Astrocyte (in vitro differentiated cells and primary cell): ENCODE measurements at regions not wholly inside any gene's neighbourhood (a gene's known extent, or its start where the extent isn't known, plus 50 kb on each side); places are given as distances from the start of the nearest gene placed in this dataset.

ENCODE experiments used
- DNase-seq: peaks from one replicate; pipeline ENCODE4 v3.0.0-alpha.2; 2010; ENCODE audit warnings: low read depth
- FAIRE-seq: peaks from 2 replicates; lab custom pipeline; 2011; peaks lifted over from hg19 to GRCh38; lab: Jason Lieb, UNC
- H2AFZ ChIP-seq: 2 replicates; pipeline ENCODE4 v1.6.0; 2012; ENCODE audit warnings: low read depth, low read length, inconsistent platforms
- H3K27ac ChIP-seq: 2 replicates; pipeline ENCODE4 v1.5.1; 2011; ENCODE audit warnings: low read depth, low read length, inconsistent platforms
- H3K27me3 ChIP-seq: 2 replicates; pipeline ENCODE4 v1.6.0; 2011; ENCODE audit warnings: low read length, inconsistent platforms; ENCODE audit not compliant: insufficient read depth
- H3K36me3 ChIP-seq: 2 replicates; pipeline ENCODE4 v1.5.1; 2011; ENCODE audit warnings: low read length, inconsistent platforms; ENCODE audit not compliant: insufficient read depth
- H3K4me1 ChIP-seq: 2 replicates; pipeline ENCODE4 v1.5.1; 2011; ENCODE audit warnings: low read length, inconsistent platforms; ENCODE audit not compliant: insufficient read depth
- H3K4me2 ChIP-seq: 2 replicates; pipeline ENCODE4 v1.6.0; 2012; ENCODE audit warnings: low read length, inconsistent platforms
- H3K4me3 ChIP-seq: 2 replicates; pipeline ENCODE4 v1.5.1; 2011; ENCODE audit warnings: low read depth, mild to moderate bottlenecking, low read length, inconsistent platforms; ENCODE audit not compliant: insufficient read depth
- H3K79me2 ChIP-seq: 2 replicates; pipeline ENCODE4 v1.6.0; 2012; ENCODE audit warnings: mild to moderate bottlenecking, low read length, inconsistent platforms; ENCODE audit not compliant: insufficient read depth
- H3K9ac ChIP-seq: 2 replicates; pipeline ENCODE4 v1.6.0; 2012; ENCODE audit warnings: mild to moderate bottlenecking, low read length, inconsistent platforms
- H3K9me3 ChIP-seq: 2 replicates; pipeline ENCODE4 v1.5.1; 2012; ENCODE audit warnings: low read depth, mild to moderate bottlenecking, low read length, inconsistent platforms; ENCODE audit not compliant: insufficient read depth
- H4K20me1 ChIP-seq: 2 replicates; pipeline ENCODE4 v1.6.0; 2012; ENCODE audit warnings: low read length, inconsistent platforms; ENCODE audit not compliant: insufficient read depth
- H3K27ac Mint-ChIP-seq: one replicate; pipeline ENCODE4 v1.8.0; 2021; ENCODE audit warnings: mild to moderate bottlenecking, mixed read lengths; ENCODE audit not compliant: unreplicated experiment
- H3K27me3 Mint-ChIP-seq: one replicate; pipeline ENCODE4 v1.8.0; 2021; ENCODE audit warnings: low read depth, mixed read lengths; ENCODE audit not compliant: unreplicated experiment
- H3K36me3 Mint-ChIP-seq: one replicate; pipeline ENCODE4 v1.8.0; 2021; ENCODE audit warnings: low read depth, mixed read lengths; ENCODE audit not compliant: unreplicated experiment
- H3K4me1 Mint-ChIP-seq: one replicate; pipeline ENCODE4 v1.8.0; 2021; ENCODE audit warnings: low read depth, mixed read lengths; ENCODE audit not compliant: unreplicated experiment
- H3K4me3 Mint-ChIP-seq: one replicate; pipeline ENCODE4 v1.8.0; 2021; ENCODE audit warnings: mild to moderate bottlenecking, moderate library complexity, mixed read lengths; ENCODE audit not compliant: unreplicated experiment
- H3K9me3 Mint-ChIP-seq: one replicate; pipeline ENCODE4 v1.8.0; 2021; ENCODE audit warnings: mild to moderate bottlenecking, mixed read lengths; ENCODE audit not compliant: unreplicated experiment
- CTCF ChIP-seq: IDR thresholded peaks from 2 replicates; pipeline ENCODE4 v1.5.1; 2011; ENCODE audit warnings: low read depth, mild to moderate bottlenecking, inconsistent platforms, low read length, moderate library complexity; ENCODE audit not compliant: insufficient read depth
- EZH2 ChIP-seq: IDR thresholded peaks from 2 replicates; pipeline ENCODE4 v1.6.1; 2012; ENCODE audit warnings: mild to moderate bottlenecking, low read length, inconsistent platforms; ENCODE audit not compliant: insufficient read depth

- no peaks in the 10 kb centered on the region for H3K27me3 ChIP-seq
- H3K4me1 ChIP-seq, result no peaks in the 10 kb centered on the region
- no peak overlapping the region for H3K4me3 Mint-ChIP-seq
- FAIRE-seq (no peak), DNase-seq (no peak)
- no peak overlapping the region for H3K4me2 ChIP-seq
- no peaks in the 10 kb centered on the region for H3K4me1 Mint-ChIP-seq
- H3K36me3 ChIP-seq, result no peaks in the 10 kb centered on the region
- H2AFZ ChIP-seq, result no peak overlapping the region
- H3K9me3 ChIP-seq, result no peaks in the 10 kb centered on the region
- H4K20me1 ChIP-seq, result no peaks in the 10 kb centered on the region
- H3K36me3 Mint-ChIP-seq, result no peaks in the 10 kb centered on the region
- H3K27ac Mint-ChIP-seq, result no peak overlapping the region
- H3K79me2 ChIP-seq, result no peaks in the 10 kb centered on the region
- no peak overlapping the region for H3K9ac ChIP-seq
- H3K9me3 Mint-ChIP-seq, result no peaks in the 10 kb centered on the region
- H3K27me3 Mint-ChIP-seq, result peaks cover 3% of the 10 kb centered on the region
- H3K27ac ChIP-seq, result no peak overlapping the region
- no peak overlapping the region for H3K4me3 ChIP-seq
- TF ChIP-seq CTCF, result no peak
- TF ChIP-seq EZH2, result no peak
Measured at GRCh38 chr5:167514461-167514860, 777.0 kb upstream of the WWC1 start.

- H3K4me3 ChIP-seq, result no peak overlapping the region
- Mint-ChIP-seq H3K27ac (no peak overlapping the region), H3K4me3 (no peak overlapping the region), H3K27me3 (no peaks in the 10 kb centered on the region), H3K36me3 (no peaks in the 10 kb centered on the region), H3K9me3 (no peaks in the 10 kb centered on the region), H3K4me1 (no peaks in the 10 kb centered on the region)
- H3K9ac ChIP-seq, result no peak overlapping the region
- no peak for DNase-seq
- FAIRE-seq, result no peak
- H3K27ac ChIP-seq, result no peak overlapping the region
- no peaks in the 10 kb centered on the region for H3K4me1 ChIP-seq
- H3K9me3 ChIP-seq, result no peaks in the 10 kb centered on the region
- no peaks in the 10 kb centered on the region for H3K36me3 ChIP-seq
- H3K4me2 ChIP-seq, result no peak overlapping the region
- H4K20me1 ChIP-seq, result no peaks in the 10 kb centered on the region
- no peaks in the 10 kb centered on the region for H3K27me3 ChIP-seq
- no peak overlapping the region for H2AFZ ChIP-seq
- no peaks in the 10 kb centered on the region for H3K79me2 ChIP-seq
- TF ChIP-seq EZH2 (no peak), CTCF (no peak)
Measured at GRCh38 chr5:167525004-167525403, 766.4 kb upstream of the WWC1 start.

- DNase-seq (no peak), FAIRE-seq (no peak)
- Mint-ChIP-seq H3K9me3 (no peaks in the 10 kb centered on the region), H3K4me3 (no peak overlapping the region), H3K4me1 (peaks cover 2% of the 10 kb centered on the region), H3K27ac (no peak overlapping the region), H3K36me3 (no peaks in the 10 kb centered on the region), H3K27me3 (no peaks in the 10 kb centered on the region)
- Histone ChIP-seq H2AFZ (no peak overlapping the region), H3K4me2 (no peak overlapping the region), H3K27ac (no peak overlapping the region), H3K36me3 (no peaks in the 10 kb centered on the region), H3K9ac (no peak overlapping the region), H3K27me3 (no peaks in the 10 kb centered on the region), H3K9me3 (no peaks in the 10 kb centered on the region), H3K4me1 (no peaks in the 10 kb centered on the region), H4K20me1 (no peaks in the 10 kb centered on the region), H3K4me3 (no peak overlapping the region), H3K79me2 (no peaks in the 10 kb centered on the region)
- TF ChIP-seq CTCF (no peak), EZH2 (no peak)
Measured at GRCh38 chr5:167528651-167529050, 762.8 kb upstream of the WWC1 start.
